Pancreas (tissue), 10 donors: ENCODE measurements at regions not wholly inside any gene's neighbourhood (a gene's known extent, or its start where the extent isn't known, plus 50 kb on each side); places are given as distances from the start of the nearest gene placed in this dataset.

ENCODE experiments used
- ATAC-seq, 4 donors: fragments of 200-7000 bp; cut with Tn5 transposase; one replicate each; pipeline versions ENCODE4 v1.8.0 to v1.9.1; 2020; ENCODE audit warnings: mild to moderate bottlenecking in 4 of 4, moderate library complexity in 4 of 4
- DNase-seq, 6 donors: peaks; one replicate each; pipeline ENCODE4 v3.0.0-alpha.2; 2020
- FAIRE-seq: peaks from 2 replicates; lab custom pipeline; 2012; peaks lifted over from hg19 to GRCh38; lab: Jason Lieb, UNC
- H3K27ac ChIP-seq, 4 donors: fragments of 200-600 bp; sonication (generic); 1 replicate in 3 of 4; 2 replicates in 1 of 4; pipeline versions ENCODE4 v1.5.0 to v1.8.0; 2020
- H3K27me3 ChIP-seq, 4 donors: fragments of 200-600 bp; one replicate each; pipeline ENCODE4 v1.8.0; 2021
- H3K36me3 ChIP-seq, 3 donors: fragments of 200-600 bp; sonication (generic) in 1 of 3; one replicate each; pipeline versions ENCODE4 v1.5.0 to v1.8.0; 2020 to 2021
- H3K4me1 ChIP-seq, 3 donors: fragments of 200-600 bp; one replicate each; pipeline ENCODE4 v1.8.0; 2021
- H3K4me3 ChIP-seq, 4 donors: fragments of 200-600 bp; sonication (generic) in 2 of 4; one replicate each; pipeline versions ENCODE4 v1.5.0 to v1.8.0; 2020 to 2021
- H3K9me3 ChIP-seq, 4 donors: fragments of 200-600 bp; one replicate each; pipeline ENCODE4 v1.8.0; 2021
- WGBS, 2 donors: extraction: QIAGEN DNeasy Blood & Tissue Kit; methylation state at CpG; one replicate each; pipeline ENCODE4 v1.1.7; 2013; 5-methylcytosine and 5-hydroxymethylcytosine counted together
- intact Hi-C, 3 donors: fragments of 100-400 bp; cut with DNase I; formaldehyde crosslinking; loops; one replicate each; pipeline versions ENCODE4 v1.11.1 to v1.14.2; 2022
- TF ChIP-seq, protein P1 (sequence below), 4 donors: fragments of 200-600 bp; sonication (generic) in 3 of 4; IDR thresholded peaks; one replicate each; pipeline versions ENCODE4 v1.5.0 to v1.8.0; 2021; ENCODE audit warnings: antibody characterized with exemption in 4 of 4
- donor health status: healthy with polysubstance abuse.
- donor health status: DM: no; HTN: no; CAD: no; lungs with moderate emphysema.
- donor health status: DM: no; HTN: no; CAD: no.
- donor health status: control.
- donor health status: control.
- donor health status: Bipolar disorder and iron deficiency.
- donor health status: DM: yes; HTN: yes; CAD: no.
- donor health status: DM: no; HTN: no; CAD: no.
- donor health status: DM: no; HTN: no; CAD: no.
- donor health status: DM: yes; HTN: yes; CAD: no.

DNA sequence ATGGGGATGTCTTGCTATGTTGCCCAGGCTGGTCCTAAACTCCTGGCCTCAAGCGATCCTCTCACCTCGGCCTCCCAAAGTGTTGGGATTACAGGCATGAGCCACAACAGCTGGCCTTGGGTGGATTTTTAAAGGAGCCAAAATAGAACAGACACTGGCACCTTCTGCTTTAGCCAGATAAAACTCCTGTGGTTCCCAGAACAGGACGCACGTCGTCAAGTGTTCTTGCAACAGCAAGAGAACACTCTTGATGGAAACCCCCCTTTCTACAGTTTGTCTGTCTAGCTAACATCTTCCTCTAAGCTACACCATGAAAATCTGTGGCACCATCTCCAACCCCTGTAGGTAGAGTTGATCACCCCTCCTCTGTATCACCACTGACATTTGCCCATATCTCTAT is 122.6 kb downstream of the NPIPB5 start:
- ATAC-seq (no peak), FAIRE-seq (no peak), DNase-seq (no peak)
- no peaks in the 10 kb centered on the region for H3K9me3 ChIP-seq
- intact Hi-C loops, result no loop called here
- no peak overlapping the region for H3K27ac ChIP-seq
- H3K4me1 ChIP-seq, result no peaks in the 10 kb centered on the region
- H3K27me3 ChIP-seq, result no peaks in the 10 kb centered on the region
- 87 to 89% methylated on average over 5 of the region's 5 CpGs for WGBS, 2 donors
- H3K4me3 ChIP-seq, result no peak overlapping the region
- H3K36me3 ChIP-seq, result no peaks in the 10 kb centered on the region
- TF ChIP-seq, protein P1, sequence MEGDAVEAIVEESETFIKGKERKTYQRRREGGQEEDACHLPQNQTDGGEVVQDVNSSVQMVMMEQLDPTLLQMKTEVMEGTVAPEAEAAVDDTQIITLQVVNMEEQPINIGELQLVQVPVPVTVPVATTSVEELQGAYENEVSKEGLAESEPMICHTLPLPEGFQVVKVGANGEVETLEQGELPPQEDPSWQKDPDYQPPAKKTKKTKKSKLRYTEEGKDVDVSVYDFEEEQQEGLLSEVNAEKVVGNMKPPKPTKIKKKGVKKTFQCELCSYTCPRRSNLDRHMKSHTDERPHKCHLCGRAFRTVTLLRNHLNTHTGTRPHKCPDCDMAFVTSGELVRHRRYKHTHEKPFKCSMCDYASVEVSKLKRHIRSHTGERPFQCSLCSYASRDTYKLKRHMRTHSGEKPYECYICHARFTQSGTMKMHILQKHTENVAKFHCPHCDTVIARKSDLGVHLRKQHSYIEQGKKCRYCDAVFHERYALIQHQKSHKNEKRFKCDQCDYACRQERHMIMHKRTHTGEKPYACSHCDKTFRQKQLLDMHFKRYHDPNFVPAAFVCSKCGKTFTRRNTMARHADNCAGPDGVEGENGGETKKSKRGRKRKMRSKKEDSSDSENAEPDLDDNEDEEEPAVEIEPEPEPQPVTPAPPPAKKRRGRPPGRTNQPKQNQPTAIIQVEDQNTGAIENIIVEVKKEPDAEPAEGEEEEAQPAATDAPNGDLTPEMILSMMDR (IDR thresholded peaks at IDR 0.05), result no peak

DNA sequence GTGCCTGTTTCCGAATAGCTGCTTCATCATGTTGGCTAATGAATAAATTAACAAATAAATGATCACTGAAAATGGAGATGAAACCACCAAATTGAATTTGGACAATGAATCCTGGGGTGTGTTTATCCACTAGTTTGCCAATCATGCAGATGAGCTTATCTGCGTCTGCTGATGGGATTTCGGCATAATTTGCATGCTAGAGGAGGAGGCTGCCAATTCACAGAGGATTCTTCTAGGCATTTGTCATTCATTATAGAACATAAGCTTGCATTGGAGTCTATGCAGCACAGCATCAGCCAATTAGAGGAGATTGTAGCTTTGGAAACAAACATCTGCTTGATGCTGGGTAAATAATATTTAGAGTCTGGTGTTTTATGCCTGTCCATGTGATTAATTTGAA is 123.1 kb downstream of the NPIPB5 start:
- no peaks in the 10 kb centered on the region for H3K36me3 ChIP-seq
- no peak overlapping the region for H3K27ac ChIP-seq
- TF ChIP-seq, protein P1 (IDR thresholded peaks at IDR 0.05), result no peak
- ATAC-seq, result no peak
- H3K4me1 ChIP-seq, result no peaks in the 10 kb centered on the region
- H3K4me3 ChIP-seq, result no peak overlapping the region
- 63 to 69% methylated on average over 3 of the region's 3 CpGs for WGBS, 2 donors
- H3K27me3 ChIP-seq, result no peaks in the 10 kb centered on the region
- H3K9me3 ChIP-seq, result no peaks in the 10 kb centered on the region
- no peak for DNase-seq
- FAIRE-seq, result no peak
- intact Hi-C loops, result no loop called here

DNA sequence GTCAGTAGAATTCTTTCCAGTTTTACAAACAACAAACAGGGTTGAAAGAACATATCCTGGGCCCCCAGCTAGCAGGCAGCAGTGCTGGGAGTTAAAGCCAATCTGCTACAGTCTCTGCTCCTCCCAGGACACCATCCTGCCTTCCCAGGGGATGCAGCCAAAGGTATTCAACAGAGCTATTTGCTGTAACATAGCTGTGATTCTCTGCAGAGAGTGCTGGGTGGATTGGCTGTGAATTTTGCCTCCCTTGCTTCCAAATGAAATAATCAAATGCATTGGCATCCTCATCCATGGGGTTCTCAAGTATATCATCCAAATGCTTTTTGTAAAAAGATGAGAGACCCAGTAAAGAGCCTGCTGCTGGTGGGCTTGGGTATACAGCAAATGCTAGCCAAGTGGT is 124.3 kb downstream of the NPIPB5 start:
- TF ChIP-seq, protein P1 (IDR thresholded peaks at IDR 0.05), result no peak
- ATAC-seq (no peak), FAIRE-seq (no peak), DNase-seq (no peak)
- H3K36me3 ChIP-seq, result no peaks in the 10 kb centered on the region
- no peaks in the 10 kb centered on the region for H3K27me3 ChIP-seq
- no peak overlapping the region for H3K27ac ChIP-seq
- no peak overlapping the region for H3K4me3 ChIP-seq
- H3K9me3 ChIP-seq, result no peaks in the 10 kb centered on the region
- H3K4me1 ChIP-seq, result no peaks in the 10 kb centered on the region
- intact Hi-C loops, result no loop called here

DNA sequence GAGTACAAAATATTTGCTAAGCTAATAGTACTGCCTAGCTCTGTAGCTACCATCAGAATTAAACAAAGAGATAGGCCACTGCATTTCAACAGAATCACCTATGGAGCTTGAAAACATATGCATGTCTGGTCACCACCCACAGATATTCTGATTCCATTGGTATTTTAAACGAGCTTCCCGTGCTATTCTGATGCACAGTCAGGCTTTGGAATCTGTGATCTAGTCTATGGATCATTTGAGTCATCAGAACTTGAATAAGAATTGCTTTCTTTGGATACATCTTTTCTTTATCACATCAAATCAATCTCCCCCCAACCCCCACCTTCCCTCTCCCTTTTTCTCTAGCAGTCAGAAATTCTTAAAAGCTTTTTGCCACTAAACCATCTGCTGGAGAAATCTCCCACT is 124.7 kb downstream of the NPIPB5 start:
- 28 to 30% methylated on average over 2 of the region's 2 CpGs for WGBS, 2 donors
- Histone ChIP-seq H3K4me1 (no peaks in the 10 kb centered on the region), H3K4me3 (no peak overlapping the region), H3K9me3 (no peaks in the 10 kb centered on the region), H3K27ac (no peak overlapping the region), H3K36me3 (no peaks in the 10 kb centered on the region), H3K27me3 (no peaks in the 10 kb centered on the region)
- no peak for ATAC-seq
- no peak for DNase-seq
- no peak for FAIRE-seq
- TF ChIP-seq, protein P1 (IDR thresholded peaks at IDR 0.05), result no peak
- intact Hi-C loops, result no loop called here

DNA sequence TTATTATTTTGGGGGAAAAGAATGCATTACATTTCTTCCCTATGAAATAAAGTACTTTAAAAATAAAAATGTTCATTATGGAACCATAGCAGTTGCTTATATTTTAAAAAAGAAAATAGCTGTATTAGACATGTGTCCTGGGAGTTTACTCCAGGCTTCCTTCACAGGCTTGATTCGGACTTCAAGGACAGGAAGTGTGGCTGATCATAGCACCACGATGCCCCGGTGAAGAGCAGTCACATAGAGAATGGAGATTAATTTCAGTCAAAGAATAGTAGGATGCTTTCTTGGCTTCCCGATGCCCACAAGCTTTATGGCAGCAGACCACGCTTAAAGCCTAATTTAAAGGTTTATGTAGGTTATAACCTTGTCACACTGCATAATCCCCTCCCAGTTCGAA is 125.1 kb downstream of the NPIPB5 start:
- H3K4me1 ChIP-seq, result no peaks in the 10 kb centered on the region
- H3K27me3 ChIP-seq, result no peaks in the 10 kb centered on the region
- DNase-seq, result no peak
- FAIRE-seq, result no peak
- no peak overlapping the region for H3K27ac ChIP-seq
- WGBS, 2 donors, result 36 to 42% methylated on average over 6 of the region's 6 CpGs
- intact Hi-C loops, result no loop called here
- TF ChIP-seq, protein P1 (IDR thresholded peaks at IDR 0.05), result no peak
- H3K36me3 ChIP-seq, result no peaks in the 10 kb centered on the region
- no peak overlapping the region for H3K4me3 ChIP-seq
- no peak for ATAC-seq
- no peaks in the 10 kb centered on the region for H3K9me3 ChIP-seq
